Keratinocyte (primary cell): ENCODE measurements at regions not wholly inside any gene's neighbourhood (a gene's known extent, or its start where the extent isn't known, plus 50 kb on each side); places are given as distances from the start of the nearest gene placed in this dataset.

Source experiments
- DNase-seq: peaks from one replicate; pipeline ENCODE4 v3.0.0-alpha.2; 2011; ENCODE audit warnings: low read depth, missing footprints, low spot score
- FAIRE-seq: peaks from 2 replicates; lab custom pipeline; 2011; peaks lifted over from hg19 to GRCh38; lab: Jason Lieb, UNC
- H2AFZ ChIP-seq: 2 replicates; pipeline ENCODE4 v1.6.0; 2012; ENCODE audit warnings: low read length, control low read depth, inconsistent platforms; ENCODE audit not compliant: control insufficient read depth
- H3K27ac ChIP-seq: 2 replicates; pipeline ENCODE4 v1.5.1; 2011; ENCODE audit warnings: low read length; ENCODE audit not compliant: control insufficient read depth, insufficient read depth
- H3K27me3 ChIP-seq: 3 replicates; pipeline ENCODE4 v1.6.0; 2011; ENCODE audit warnings: low read length; ENCODE audit not compliant: control insufficient read depth, insufficient read depth; ENCODE audit errors: extremely low read depth
- H3K36me3 ChIP-seq, 2 experiments: 2 replicates in 1 of 2; 3 replicates in 1 of 2; pipeline ENCODE4 v1.5.1; 2011; ENCODE audit warnings: low read length in 2 of 2, mild to moderate bottlenecking in 1 of 2; ENCODE audit not compliant: control insufficient read depth in 2 of 2, insufficient read depth in 2 of 2; ENCODE audit errors: extremely low read depth in 1 of 2
- H3K4me1 ChIP-seq: 3 replicates; pipeline ENCODE4 v1.5.1; 2011; ENCODE audit warnings: low read length; ENCODE audit not compliant: control insufficient read depth, insufficient read depth; ENCODE audit errors: extremely low read depth
- H3K4me2 ChIP-seq: 3 replicates; pipeline ENCODE4 v1.6.0; 2011; ENCODE audit warnings: low read depth, low read length; ENCODE audit not compliant: control insufficient read depth, insufficient read depth; ENCODE audit errors: extremely low read depth
- H3K4me3 ChIP-seq, 3 experiments: fragments of 200-600 bp in 1 of 3; sonication (generic) in 1 of 3; 2 replicates in 2 of 3; 3 replicates in 1 of 3; pipeline ENCODE4 v1.5.1; 2011 to 2016; ENCODE audit warnings: low read length in 3 of 3, mild to moderate bottlenecking in 3 of 3, control low read depth in 2 of 3, inconsistent platforms in 1 of 3, low read depth in 1 of 3, mixed read lengths in 1 of 3, mixed run types in 1 of 3, moderate library complexity in 1 of 3; ENCODE audit not compliant: control insufficient read depth in 2 of 3, insufficient read depth in 2 of 3; ENCODE audit errors: extremely low read depth in 1 of 3
- H3K79me2 ChIP-seq: 2 replicates; pipeline ENCODE4 v1.6.0; 2012; ENCODE audit warnings: low read length; ENCODE audit not compliant: control insufficient read depth, insufficient read depth
- H3K9ac ChIP-seq: 3 replicates; pipeline ENCODE4 v1.6.0; 2011; ENCODE audit warnings: low read length; ENCODE audit not compliant: control insufficient read depth, insufficient read depth; ENCODE audit errors: extremely low read depth
- H3K9me1 ChIP-seq: 3 replicates; pipeline ENCODE4 v1.6.0; 2011; ENCODE audit warnings: low read length; ENCODE audit not compliant: control insufficient read depth, insufficient read depth; ENCODE audit errors: extremely low read depth
- H3K9me3 ChIP-seq: 2 replicates; pipeline ENCODE4 v1.5.1; 2012; ENCODE audit warnings: low read depth, low read length; ENCODE audit not compliant: control insufficient read depth
- H4K20me1 ChIP-seq: 3 replicates; pipeline ENCODE4 v1.6.0; 2011; ENCODE audit warnings: low read length; ENCODE audit not compliant: control insufficient read depth, insufficient read depth; ENCODE audit errors: extremely low read depth
- CTCF ChIP-seq, 3 experiments: IDR thresholded peaks in 1 of 3; conservative IDR thresholded peaks in 1 of 3; optimal IDR thresholded peaks in 1 of 3; 2 replicates in 2 of 3; 3 replicates in 1 of 3; pipeline versions ENCODE3 to v1.5.1; 2011; ENCODE audit warnings: low read length in 3 of 3, mild to moderate bottlenecking in 3 of 3, moderate library complexity in 2 of 3, control low read depth in 1 of 3, inconsistent platforms in 1 of 3; ENCODE audit not compliant: insufficient read depth in 2 of 3; ENCODE audit errors: extremely low read depth in 1 of 3
- EZH2 ChIP-seq: IDR thresholded peaks from one replicate; pipeline ENCODE4 v1.6.1; 2012; ENCODE audit warnings: inconsistent platforms, mild to moderate bottlenecking, low read length, moderate library complexity
- dilution Hi-C: fragments of 300-500 bp; cut with MboI; formaldehyde crosslinking; loops from one replicate; pipeline ENCODE4 v1.7.0; 2020; ENCODE audit warnings: low sequenced_read_pairs; ENCODE audit not compliant: extremely low pct_ligation_motif_present

GRCh38 chr2:186345745-186346144 is 140.3 kb upstream of the ZC3H15 start:
- Histone ChIP-seq H3K9ac (no peak overlapping the region), H3K27ac (no peak overlapping the region), H3K4me3 (no peak overlapping the region), H3K27me3 (no peaks in the 10 kb centered on the region), H3K9me3 (no peaks in the 10 kb centered on the region), H3K9me1 (no peaks in the 10 kb centered on the region), H3K79me2 (no peaks in the 10 kb centered on the region), H3K4me1 (peaks cover 36% of the 10 kb centered on the region), H2AFZ (peak overlapping the region; percentile 8), H3K36me3 (no peaks in the 10 kb centered on the region), H3K4me2 (no peak overlapping the region), H4K20me1 (no peaks in the 10 kb centered on the region)
- DNase-seq (no peak), FAIRE-seq (no peak)
- TF ChIP-seq CTCF (optimal IDR thresholded peaks at IDR 0.05 in 1 of 3, IDR thresholded peaks at IDR 0.05 in 1 of 3, conservative IDR thresholded peaks at IDR 0.05 in 1 of 3; ENCODE audit: extremely low read depth in 1 of 3, insufficient read depth in 2 of 3, low read length in 3 of 3) (no peak), EZH2 (no peak)
- dilution Hi-C loops = no loop called here

- Histone ChIP-seq H4K20me1 (no peaks in the 10 kb centered on the region), H3K4me2 (no peak overlapping the region), H3K36me3 (no peaks in the 10 kb centered on the region), H3K27me3 (no peaks in the 10 kb centered on the region), H3K9ac (no peak overlapping the region), H3K9me3 (no peaks in the 10 kb centered on the region), H3K27ac (no peak overlapping the region), H2AFZ (no peak overlapping the region), H3K79me2 (no peaks in the 10 kb centered on the region), H3K9me1 (no peaks in the 10 kb centered on the region), H3K4me3 (no peak overlapping the region), H3K4me1 (peaks cover 36% of the 10 kb centered on the region)
- TF ChIP-seq CTCF (optimal IDR thresholded peaks at IDR 0.05 in 1 of 3, IDR thresholded peaks at IDR 0.05 in 1 of 3, conservative IDR thresholded peaks at IDR 0.05 in 1 of 3; ENCODE audit: extremely low read depth in 1 of 3, insufficient read depth in 2 of 3, low read length in 3 of 3) (no peak), EZH2 (no peak)
- FAIRE-seq (no peak), DNase-seq (no peak)
- dilution Hi-C loops = no loop called here
Measured at GRCh38 chr2:186346216-186346615, 139.8 kb upstream of the ZC3H15 start.
